HEK293T (cell line): ENCODE measurements at regions not wholly inside any gene's neighbourhood (a gene's known extent, or its start where the extent isn't known, plus 50 kb on each side); places are given as distances from the start of the nearest gene placed in this dataset.

ENCODE experiments used
- ARNT ChIP-seq: fragments of 450-650 bp; IDR thresholded peaks from 2 replicates; pipeline ENCODE4 v1.6.1; 2017; ENCODE audit warnings: mild to moderate bottlenecking
- BHLHE40 ChIP-seq: fragments of 450-650 bp; IDR thresholded peaks from 2 replicates; pipeline ENCODE4 v1.6.1; 2016; ENCODE audit warnings: mild to moderate bottlenecking, moderate library complexity, borderline replicate concordance
- CTBP1 ChIP-seq: fragments of 450-650 bp; IDR thresholded peaks from 2 replicates; pipeline ENCODE4 v1.6.1; 2016; ENCODE audit warnings: borderline replicate concordance
- ELF4 ChIP-seq: fragments of 450-650 bp; IDR thresholded peaks from 2 replicates; pipeline ENCODE4 v1.6.1; 2017; ENCODE audit warnings: antibody characterized with exemption
- FOXA1 ChIP-seq: fragments of 450-650 bp; IDR thresholded peaks from 2 replicates; pipeline ENCODE4 v1.6.1; 2016; ENCODE audit warnings: mild to moderate bottlenecking
- FOXK2 ChIP-seq: fragments of 450-650 bp; IDR thresholded peaks from 2 replicates; pipeline ENCODE4 v1.6.1; 2016; ENCODE audit warnings: mild to moderate bottlenecking
- FOXM1 ChIP-seq: fragments of 450-650 bp; IDR thresholded peaks from 2 replicates; pipeline ENCODE4 v1.6.1; 2017; ENCODE audit warnings: mild to moderate bottlenecking, borderline replicate concordance
- HDGF ChIP-seq: fragments of 450-650 bp; IDR thresholded peaks from 2 replicates; pipeline ENCODE4 v1.6.1; 2017; ENCODE audit warnings: antibody characterized with exemption, borderline replicate concordance
- L3MBTL2 ChIP-seq: fragments of 450-650 bp; conservative IDR thresholded peaks from 2 replicates; pipeline ENCODE4 v1.6.1; 2016; ENCODE audit warnings: mild to moderate bottlenecking
- NFRKB ChIP-seq: fragments of 450-650 bp; IDR thresholded peaks from 2 replicates; pipeline ENCODE4 v1.6.1; 2016; ENCODE audit warnings: mild to moderate bottlenecking, moderate library complexity
- PKNOX1 ChIP-seq: fragments of 450-650 bp; IDR thresholded peaks from 2 replicates; pipeline ENCODE4 v1.6.1; 2016
- SP1 ChIP-seq: fragments of 450-650 bp; IDR thresholded peaks from 2 replicates; pipeline ENCODE4 v1.6.1; 2017
- SUZ12 ChIP-seq: fragments of 450-650 bp; IDR thresholded peaks from 2 replicates; pipeline ENCODE4 v1.6.1; 2016; ENCODE audit warnings: mild to moderate bottlenecking
- TARDBP ChIP-seq: fragments of 450-650 bp; IDR thresholded peaks from 2 replicates; pipeline ENCODE4 v1.6.1; 2016

- TF ChIP-seq BHLHE40 (no peak), ELF4 (no peak), L3MBTL2 (no peak), NFRKB (no peak), FOXM1 (no peak), CTBP1 (no peak), FOXA1 (no peak), SP1 (no peak), TARDBP (no peak), SUZ12 (no peak), FOXK2 (no peak), PKNOX1 (peak; percentile 60; the same call in 1 of the 2 replicates), HDGF (no peak), ARNT (no peak)
Measured at GRCh38 chrX:39808471-39808917, 289.3 kb downstream of the BCOR start.
